HFFc6 (cell line): ENCODE measurements at regions not wholly inside any gene's neighbourhood (a gene's known extent, or its start where the extent isn't known, plus 50 kb on each side); places are given as distances from the start of the nearest gene placed in this dataset.

Experiments used
- DNase-seq: peaks from one replicate; pipeline ENCODE4 v3.0.0-alpha.2; 2018
- H3K27ac Mint-ChIP-seq: 2 replicates; pipeline ENCODE4 v1.8.0; 2020; ENCODE audit warnings: mild to moderate bottlenecking, mixed read lengths
- H3K27me3 Mint-ChIP-seq: 2 replicates; pipeline ENCODE4 v1.8.0; 2021; ENCODE audit warnings: mild to moderate bottlenecking, moderate library complexity, mixed read lengths; ENCODE audit not compliant: insufficient read depth
- H3K36me3 Mint-ChIP-seq: 2 replicates; pipeline ENCODE4 v1.8.0; 2021; ENCODE audit warnings: low read depth, mixed read lengths
- H3K4me1 Mint-ChIP-seq: 2 replicates; pipeline ENCODE4 v1.8.0; 2020; ENCODE audit warnings: low read depth, mixed read lengths
- H3K4me3 Mint-ChIP-seq: 2 replicates; pipeline ENCODE4 v1.8.0; 2020; ENCODE audit warnings: mild to moderate bottlenecking, moderate library complexity, mixed read lengths
- H3K9me3 Mint-ChIP-seq: 2 replicates; pipeline ENCODE4 v1.8.0; 2020; ENCODE audit warnings: mild to moderate bottlenecking, mixed read lengths
- TF ChIP-seq, protein P1 (sequence below): fragments of 200-600 bp; sonication (generic); IDR thresholded peaks from 2 replicates; pipeline ENCODE4 v1.5.0; 2021; ENCODE audit warnings: antibody characterized with exemption, mild to moderate bottlenecking

DNA sequence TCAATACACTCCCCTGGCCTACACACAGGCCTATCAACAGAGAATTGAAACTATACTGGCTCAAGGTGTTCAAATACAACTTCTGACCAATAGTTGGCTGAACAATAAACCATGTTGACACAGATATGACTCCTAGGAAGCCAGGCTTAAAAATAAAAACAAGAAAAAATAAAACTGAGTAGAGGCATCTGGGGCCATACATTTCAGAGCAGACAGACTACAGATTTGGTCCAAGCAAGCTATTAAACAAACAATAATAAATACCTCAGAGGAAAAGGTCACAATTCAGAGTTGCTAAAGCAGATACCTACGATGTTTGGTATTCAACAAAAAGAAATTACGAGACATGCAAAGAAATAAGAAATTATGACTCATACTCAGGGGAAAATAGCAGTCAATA is 132.8 kb upstream of the ACVR2A start:
- Mint-ChIP-seq H3K27ac (no peak overlapping the region), H3K9me3 (peaks cover 41% of the 10 kb centered on the region), H3K4me1 (no peaks in the 10 kb centered on the region), H3K36me3 (peaks cover 4% of the 10 kb centered on the region; the same call in 1 of the 2 replicates), H3K27me3 (no peaks in the 10 kb centered on the region), H3K4me3 (no peak overlapping the region)
- TF ChIP-seq, protein P1, sequence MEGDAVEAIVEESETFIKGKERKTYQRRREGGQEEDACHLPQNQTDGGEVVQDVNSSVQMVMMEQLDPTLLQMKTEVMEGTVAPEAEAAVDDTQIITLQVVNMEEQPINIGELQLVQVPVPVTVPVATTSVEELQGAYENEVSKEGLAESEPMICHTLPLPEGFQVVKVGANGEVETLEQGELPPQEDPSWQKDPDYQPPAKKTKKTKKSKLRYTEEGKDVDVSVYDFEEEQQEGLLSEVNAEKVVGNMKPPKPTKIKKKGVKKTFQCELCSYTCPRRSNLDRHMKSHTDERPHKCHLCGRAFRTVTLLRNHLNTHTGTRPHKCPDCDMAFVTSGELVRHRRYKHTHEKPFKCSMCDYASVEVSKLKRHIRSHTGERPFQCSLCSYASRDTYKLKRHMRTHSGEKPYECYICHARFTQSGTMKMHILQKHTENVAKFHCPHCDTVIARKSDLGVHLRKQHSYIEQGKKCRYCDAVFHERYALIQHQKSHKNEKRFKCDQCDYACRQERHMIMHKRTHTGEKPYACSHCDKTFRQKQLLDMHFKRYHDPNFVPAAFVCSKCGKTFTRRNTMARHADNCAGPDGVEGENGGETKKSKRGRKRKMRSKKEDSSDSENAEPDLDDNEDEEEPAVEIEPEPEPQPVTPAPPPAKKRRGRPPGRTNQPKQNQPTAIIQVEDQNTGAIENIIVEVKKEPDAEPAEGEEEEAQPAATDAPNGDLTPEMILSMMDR: no peak
- DNase-seq: no peak

DNA sequence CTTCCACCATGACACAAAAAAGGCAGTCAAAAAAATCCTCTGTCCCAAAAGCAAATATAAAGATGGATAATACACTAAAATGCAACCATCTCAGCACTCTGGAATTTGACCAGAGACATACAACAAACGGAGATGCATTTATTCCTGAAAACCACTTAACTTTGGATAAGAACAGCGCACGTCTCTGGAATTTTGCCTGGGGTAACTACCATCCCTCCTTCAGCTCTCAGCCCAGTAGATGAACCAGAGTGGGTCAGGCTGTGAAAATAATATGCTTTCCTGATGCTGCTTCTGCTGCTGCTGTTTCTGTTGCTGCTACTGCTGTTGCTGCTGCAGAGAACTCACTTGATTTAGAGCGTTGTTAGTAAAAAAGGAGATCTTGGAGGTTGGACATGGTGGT is 133.8 kb upstream of the ACVR2A start:
- no peaks in the 10 kb centered on the region for H3K4me1 Mint-ChIP-seq
- no peak overlapping the region for H3K4me3 Mint-ChIP-seq
- peaks cover 39% of the 10 kb centered on the region for H3K9me3 Mint-ChIP-seq
- DNase-seq: peak; percentile 1
- TF ChIP-seq, protein P1: no peak
- H3K27ac Mint-ChIP-seq: no peak overlapping the region
- no peaks in the 10 kb centered on the region for H3K27me3 Mint-ChIP-seq
- peaks cover 5% of the 10 kb centered on the region; the same call in 1 of the 2 replicates for H3K36me3 Mint-ChIP-seq

DNA sequence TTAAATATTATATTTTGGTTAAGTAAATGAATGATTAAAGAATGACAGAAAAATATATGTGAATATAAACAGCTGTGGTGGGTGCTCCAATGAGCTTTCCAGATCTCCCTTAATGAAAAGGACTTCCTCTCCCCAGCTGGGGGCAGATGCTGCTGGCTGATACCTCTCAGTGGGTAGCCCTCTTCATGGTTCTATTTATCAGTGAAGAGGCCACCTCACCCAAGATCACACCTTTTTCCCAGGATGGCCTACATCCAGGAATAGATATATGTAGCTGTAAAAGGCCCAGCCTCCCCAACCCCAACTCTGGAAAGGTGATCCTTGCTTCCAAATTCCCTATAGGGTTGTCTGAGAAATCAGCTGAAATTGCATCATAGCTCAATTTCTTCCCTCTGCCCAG is 135.2 kb upstream of the ACVR2A start:
- no peaks in the 10 kb centered on the region; the same call in 1 of the 2 replicates for H3K27me3 Mint-ChIP-seq
- 0 out of 2 replicates have a peak, but pooled peaks cover 5% of the 10 kb centered on the region for H3K36me3 Mint-ChIP-seq
- TF ChIP-seq, protein P1: no peak
- H3K9me3 Mint-ChIP-seq: peaks cover 42% of the 10 kb centered on the region
- no peak overlapping the region for H3K27ac Mint-ChIP-seq
- no peaks in the 10 kb centered on the region for H3K4me1 Mint-ChIP-seq
- H3K4me3 Mint-ChIP-seq: no peak overlapping the region
- DNase-seq: no peak

DNA sequence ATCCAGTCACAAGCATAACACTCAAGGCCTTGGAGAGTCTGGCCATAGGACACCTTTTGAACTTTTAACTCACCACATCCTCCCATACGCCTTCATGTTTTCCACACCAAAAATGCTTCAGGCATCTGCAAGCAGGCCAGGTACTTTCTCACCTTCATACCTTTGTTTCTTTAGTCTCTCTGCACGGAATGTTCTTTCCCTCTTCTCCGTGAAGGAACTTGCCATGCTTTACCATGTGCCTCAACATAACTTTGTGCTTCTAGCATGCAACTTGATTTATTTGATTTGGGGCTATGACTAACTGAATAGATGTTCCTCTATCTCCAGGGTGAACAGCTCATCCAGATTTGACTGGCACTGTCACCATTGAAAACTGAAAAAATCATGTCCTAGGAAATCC is 141.7 kb upstream of the ACVR2A start:
- H3K27ac Mint-ChIP-seq: no peak overlapping the region
- H3K9me3 Mint-ChIP-seq: peaks cover 62% of the 10 kb centered on the region
- TF ChIP-seq, protein P1: no peak
- H3K27me3 Mint-ChIP-seq: peaks cover 1% of the 10 kb centered on the region; the same call in 1 of the 2 replicates
- no peak for DNase-seq
- no peaks in the 10 kb centered on the region for H3K4me1 Mint-ChIP-seq
- H3K4me3 Mint-ChIP-seq: no peak overlapping the region
- H3K36me3 Mint-ChIP-seq: peaks cover 5% of the 10 kb centered on the region; the same call in 1 of the 2 replicates

DNA sequence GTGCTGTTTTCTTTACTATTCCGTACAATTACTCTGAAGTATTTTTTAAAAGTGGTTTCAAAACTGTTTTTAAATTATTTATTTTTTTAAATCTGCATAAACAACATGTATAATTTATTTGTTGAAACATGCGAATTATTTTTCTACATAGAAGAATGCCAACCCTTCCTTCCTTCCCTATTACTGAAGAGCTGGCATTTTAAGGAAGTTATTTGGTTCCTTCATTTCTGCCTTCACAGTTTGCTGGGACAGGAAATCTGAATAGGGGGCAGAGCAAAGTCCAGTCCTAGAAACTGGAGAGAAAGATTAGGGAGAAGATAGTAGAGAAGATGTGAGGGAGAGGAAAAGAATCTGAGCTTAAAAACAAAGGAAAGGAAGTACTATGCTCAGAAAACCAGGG is 146.7 kb upstream of the ACVR2A start:
- Mint-ChIP-seq H3K27me3 (peaks cover 1% of the 10 kb centered on the region; the same call in 1 of the 2 replicates), H3K4me1 (no peaks in the 10 kb centered on the region), H3K4me3 (no peak overlapping the region), H3K9me3 (peaks cover 51% of the 10 kb centered on the region), H3K27ac (no peak overlapping the region), H3K36me3 (no peaks in the 10 kb centered on the region; the same call in 1 of the 2 replicates)
- DNase-seq: no peak
- TF ChIP-seq, protein P1: no peak

DNA sequence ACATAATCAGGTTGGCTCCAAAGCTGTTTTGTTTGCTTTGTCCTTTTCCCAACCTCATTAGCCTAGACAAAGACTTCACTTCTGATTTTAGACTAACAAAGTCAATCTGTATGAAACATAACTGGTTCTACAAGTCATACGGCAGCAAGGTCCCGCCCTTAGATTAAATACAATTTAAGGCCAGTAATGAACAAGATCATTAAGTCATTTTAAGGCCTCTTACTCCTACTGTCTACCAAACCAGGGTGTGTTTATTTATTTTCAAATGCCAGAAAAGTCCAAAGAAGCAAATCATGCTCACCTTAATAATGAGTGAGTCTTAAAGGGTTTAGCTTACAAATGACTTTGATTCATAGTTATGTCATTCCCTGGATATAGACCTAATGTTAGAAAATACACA is 148.4 kb upstream of the ACVR2A start:
- no peak overlapping the region for H3K27ac Mint-ChIP-seq
- peaks cover 52% of the 10 kb centered on the region for H3K9me3 Mint-ChIP-seq
- no peaks in the 10 kb centered on the region for H3K27me3 Mint-ChIP-seq
- no peak overlapping the region for H3K4me3 Mint-ChIP-seq
- no peaks in the 10 kb centered on the region for H3K4me1 Mint-ChIP-seq
- no peak for DNase-seq
- TF ChIP-seq, protein P1: no peak
- H3K36me3 Mint-ChIP-seq: no peaks in the 10 kb centered on the region; the same call in 1 of the 2 replicates
